Heart right ventricle (tissue), 16 donors: ENCODE measurements at regions not wholly inside any gene's neighbourhood (a gene's known extent, or its start where the extent isn't known, plus 50 kb on each side); places are given as distances from the start of the nearest gene placed in this dataset.

ENCODE experiments used
- ATAC-seq, 8 donors: fragments of 200-7000 bp; cut with Tn5 transposase; one replicate each; pipeline ENCODE4 v1.9.1; 2020; ENCODE audit warnings: mild to moderate bottlenecking in 8 of 8, moderate library complexity in 8 of 8, moderate number of reproducible peaks in 1 of 8
- DNase-seq, 2 donors: peaks; one replicate each; pipeline ENCODE4 v3.0.0-alpha.2; 2020
- H3K27ac ChIP-seq, 10 donors: fragments of 200-600 bp; sonication (generic) in 2 of 10; one replicate each; pipeline versions ENCODE4 v1.5.0 to v1.8.0; 2020 to 2022; ENCODE audit warnings: mild to moderate bottlenecking in 3 of 10
- H3K27me3 ChIP-seq, 7 donors: fragments of 200-600 bp; one replicate each; pipeline ENCODE4 v1.8.0; 2021 to 2022; ENCODE audit warnings: mild to moderate bottlenecking in 2 of 7
- H3K36me3 ChIP-seq, 9 donors: fragments of 200-600 bp; sonication (generic) in 1 of 9; one replicate each; pipeline versions ENCODE4 v1.5.0 to v1.8.0; 2020 to 2022; ENCODE audit warnings: mild to moderate bottlenecking in 2 of 9
- H3K4me1 ChIP-seq, 9 donors: fragments of 200-600 bp; sonication (generic) in 1 of 9; one replicate each; pipeline versions ENCODE4 v1.5.0 to v1.8.0; 2020 to 2022; ENCODE audit warnings: mild to moderate bottlenecking in 4 of 9
- H3K4me3 ChIP-seq, 10 donors: fragments of 200-600 bp; sonication (generic) in 2 of 10; one replicate each; pipeline versions ENCODE4 v1.5.0 to v1.8.0; 2020 to 2022; ENCODE audit warnings: mild to moderate bottlenecking in 7 of 10, moderate library complexity in 2 of 10
- H3K9me3 ChIP-seq, 11 donors: fragments of 200-600 bp in 10 of 11; sonication (generic) in 2 of 11; one replicate each; pipeline versions ENCODE4 v1.5.0 to v1.8.0; 2013 to 2022; ENCODE audit warnings: mild to moderate bottlenecking in 2 of 11, control low read depth in 1 of 11, moderate library complexity in 1 of 11
- WGBS, 2 donors: extraction: QIAGEN DNeasy Blood & Tissue Kit; methylation state at CpG; one replicate each; pipeline ENCODE4 v1.1.7; 2013; ENCODE audit warnings: inconsistent platforms in 1 of 2; 5-methylcytosine and 5-hydroxymethylcytosine counted together
- intact Hi-C, 10 donors: fragments of 100-400 bp; cut with DNase I; formaldehyde crosslinking; loops; one replicate each; pipeline versions ENCODE4 v1.11.1 to v1.14.2; 2022
- TF ChIP-seq, protein P1 (sequence below), 9 donors: fragments of 200-600 bp; sonication (generic) in 2 of 9; IDR thresholded peaks; one replicate each; pipeline versions ENCODE4 v1.5.0 to v1.8.0; 2021 to 2022; ENCODE audit warnings: antibody characterized with exemption in 9 of 9, mild to moderate bottlenecking in 5 of 9, moderate library complexity in 1 of 9
- donor health status: Arrhythmogenic right ventricular cardiomyopathy.
- donor health status: ischemic (EF 13 %, LVEDD 7.1; RV severe dilation, severe dysfunction).
- donor health status: healthy with polysubstance abuse.
- donor health status: DM: no; HTN: yes; CAD: no.
- donor health status: DM: no; HTN: no; CAD: no.
- donor health status: ischemic (EF 25% LVEDD 6.9; RV normal size, moderate dysfunction).
- donor health status: ischemic (EF 25% LVEDD 5.7; RV mildly dilated, moderate dysfunction).
- donor health status: healthy.
- donor health status: DM: yes; HTN: yes; CAD: no.
- donor health status: Ischemic cardiomyopathy.
- donor health status: ischemic (EF 35%, LVEDD 5.7; RV mildly dilated, moderate dysfunction).
- donor health status: nonischemic (EF 11% LVEDD 7.7; RV severe dilation, severe dysfunction).
- donor health status: DM: yes; HTN: yes; CAD: no.
- donor health status: PGD.
- donor health status: ischemic (EF 29% LVEDD 5.4; RV normal size, mild dysfunction).
- donor health status: nonischemic (EF 23%, LVEDD 6.1; RV moderate dilation, normal function).

DNA sequence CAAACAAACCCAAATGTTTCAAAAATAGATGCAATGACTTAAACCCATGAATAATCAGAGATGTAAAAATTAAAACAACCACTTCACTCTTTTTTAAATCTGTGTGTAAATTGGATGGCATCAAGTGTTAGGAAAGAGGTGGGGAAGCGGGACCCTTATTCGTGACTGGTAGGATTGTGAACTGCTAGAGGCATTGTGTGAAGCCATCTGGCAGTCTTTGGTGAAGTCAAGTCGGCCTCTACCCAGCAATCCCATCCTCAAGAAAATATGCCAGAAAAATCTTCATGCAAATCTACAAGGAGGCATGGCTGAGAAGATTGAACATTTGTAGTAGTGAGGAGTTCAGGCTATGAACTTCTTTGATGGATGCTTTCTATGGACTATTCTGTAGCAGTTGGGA is 114.6 kb upstream of the C11orf87 start:
- Histone ChIP-seq H3K27ac (no peak overlapping the region), H3K4me1 (no peaks in the 10 kb centered on the region)
- intact Hi-C loops = no loop called here

DNA sequence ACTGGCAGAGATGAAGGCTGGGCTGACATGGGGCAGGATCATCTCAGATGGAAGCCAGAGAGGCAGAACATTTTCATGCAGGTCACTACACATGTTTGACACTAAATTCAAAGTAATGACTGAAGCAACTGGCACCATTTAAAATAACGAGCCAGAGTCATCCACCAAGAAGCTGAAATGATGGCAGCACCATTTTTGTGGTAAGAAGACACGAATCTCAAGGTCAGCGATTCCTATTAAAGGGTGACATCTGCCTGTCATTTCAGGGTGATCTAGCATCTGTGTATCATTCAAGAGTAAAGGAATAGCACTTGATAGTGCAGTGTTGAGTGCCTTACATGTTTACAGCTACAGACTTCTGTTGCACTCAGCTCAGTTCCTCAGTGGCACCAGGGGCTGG is 113.4 kb upstream of the C11orf87 start:
- Histone ChIP-seq H3K27ac (no peak overlapping the region), H3K36me3 (no peaks in the 10 kb centered on the region), H3K4me1 (no peaks in the 10 kb centered on the region), H3K4me3 (no peak overlapping the region), H3K9me3 (no peaks in the 10 kb centered on the region), H3K27me3 (no peaks in the 10 kb centered on the region)
- ATAC-seq (no peak), DNase-seq (no peak)
- TF ChIP-seq, protein P1, sequence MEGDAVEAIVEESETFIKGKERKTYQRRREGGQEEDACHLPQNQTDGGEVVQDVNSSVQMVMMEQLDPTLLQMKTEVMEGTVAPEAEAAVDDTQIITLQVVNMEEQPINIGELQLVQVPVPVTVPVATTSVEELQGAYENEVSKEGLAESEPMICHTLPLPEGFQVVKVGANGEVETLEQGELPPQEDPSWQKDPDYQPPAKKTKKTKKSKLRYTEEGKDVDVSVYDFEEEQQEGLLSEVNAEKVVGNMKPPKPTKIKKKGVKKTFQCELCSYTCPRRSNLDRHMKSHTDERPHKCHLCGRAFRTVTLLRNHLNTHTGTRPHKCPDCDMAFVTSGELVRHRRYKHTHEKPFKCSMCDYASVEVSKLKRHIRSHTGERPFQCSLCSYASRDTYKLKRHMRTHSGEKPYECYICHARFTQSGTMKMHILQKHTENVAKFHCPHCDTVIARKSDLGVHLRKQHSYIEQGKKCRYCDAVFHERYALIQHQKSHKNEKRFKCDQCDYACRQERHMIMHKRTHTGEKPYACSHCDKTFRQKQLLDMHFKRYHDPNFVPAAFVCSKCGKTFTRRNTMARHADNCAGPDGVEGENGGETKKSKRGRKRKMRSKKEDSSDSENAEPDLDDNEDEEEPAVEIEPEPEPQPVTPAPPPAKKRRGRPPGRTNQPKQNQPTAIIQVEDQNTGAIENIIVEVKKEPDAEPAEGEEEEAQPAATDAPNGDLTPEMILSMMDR (IDR thresholded peaks at IDR 0.05) = no peak
- 77 to 84% methylated on average over 3 of the region's 3 CpGs for WGBS, 2 donors
- intact Hi-C loops = no loop called here

More for the DNA sequence above, 114.6 kb upstream of the C11orf87 start:
- 90% methylated on average over 3 of the region's 3 CpGs for WGBS, 2 donors
- Histone ChIP-seq H3K4me3 (no peak overlapping the region), H3K27me3 (no peaks in the 10 kb centered on the region), H3K9me3 (no peaks in the 10 kb centered on the region), H3K36me3 (no peaks in the 10 kb centered on the region)
- ATAC-seq (no peak), DNase-seq (no peak)
- TF ChIP-seq, protein P1 (IDR thresholded peaks at IDR 0.05) = no peak

DNA sequence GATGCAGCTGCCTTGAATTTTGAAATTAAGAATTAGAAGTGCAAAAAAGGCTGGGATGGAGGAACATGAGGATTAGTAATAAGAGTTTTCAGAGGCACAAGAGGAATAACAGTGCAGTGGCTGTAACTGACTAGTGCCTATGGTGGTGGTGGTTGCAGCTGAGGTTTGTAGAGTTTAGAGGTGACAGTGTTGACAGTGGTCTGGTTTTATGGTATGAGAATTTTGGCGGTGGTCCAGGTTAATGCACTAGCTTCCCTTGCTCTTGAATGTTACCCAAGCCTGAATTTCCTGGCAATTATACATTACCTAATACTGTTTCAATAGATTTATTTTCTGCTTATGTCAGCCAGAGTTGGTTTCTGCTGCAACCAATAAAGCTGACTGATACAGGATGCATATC is 112.8 kb upstream of the C11orf87 start:
- Histone ChIP-seq H3K27ac (no peak overlapping the region), H3K4me3 (no peak overlapping the region), H3K36me3 (no peaks in the 10 kb centered on the region), H3K27me3 (no peaks in the 10 kb centered on the region), H3K4me1 (no peaks in the 10 kb centered on the region), H3K9me3 (no peaks in the 10 kb centered on the region)
- no peak for DNase-seq
- intact Hi-C loops = no loop called here
- ATAC-seq = no peak
- WGBS, 2 donors = 35 to 39% methylated on average over 1 of the region's 1 CpG
- TF ChIP-seq, protein P1 (IDR thresholded peaks at IDR 0.05) = no peak

DNA sequence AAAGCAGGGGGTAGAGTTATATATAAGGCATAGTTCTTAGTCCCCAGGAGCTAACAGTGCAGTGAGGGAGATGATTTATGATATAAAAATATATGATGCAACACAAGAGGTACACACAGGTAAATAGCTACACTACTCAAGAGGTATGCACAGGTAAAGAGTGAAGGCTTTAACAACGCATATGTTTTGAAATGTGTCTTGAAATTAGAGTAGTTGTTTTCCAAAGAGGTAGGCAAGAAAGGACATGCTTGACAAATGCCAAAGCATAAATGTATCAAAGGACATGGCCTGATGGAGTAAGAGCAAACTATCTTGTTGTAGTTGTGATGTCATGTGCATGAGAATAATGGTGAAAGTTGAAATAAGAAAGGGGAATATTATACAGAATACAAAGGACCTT is 104.3 kb upstream of the C11orf87 start:
- DNase-seq = no peak
- 91% methylated on average over 1 of the region's 1 CpG for WGBS, 2 donors
- TF ChIP-seq, protein P1 (IDR thresholded peaks at IDR 0.05) = no peak
- H3K27me3 ChIP-seq = no peaks in the 10 kb centered on the region
- no peaks in the 10 kb centered on the region for H3K4me1 ChIP-seq
- intact Hi-C loops = no loop called here
- H3K27ac ChIP-seq = no peak overlapping the region
- H3K4me3 ChIP-seq = no peak overlapping the region
- ATAC-seq = no peak
- H3K9me3 ChIP-seq = no peaks in the 10 kb centered on the region
- H3K36me3 ChIP-seq = no peaks in the 10 kb centered on the region

DNA sequence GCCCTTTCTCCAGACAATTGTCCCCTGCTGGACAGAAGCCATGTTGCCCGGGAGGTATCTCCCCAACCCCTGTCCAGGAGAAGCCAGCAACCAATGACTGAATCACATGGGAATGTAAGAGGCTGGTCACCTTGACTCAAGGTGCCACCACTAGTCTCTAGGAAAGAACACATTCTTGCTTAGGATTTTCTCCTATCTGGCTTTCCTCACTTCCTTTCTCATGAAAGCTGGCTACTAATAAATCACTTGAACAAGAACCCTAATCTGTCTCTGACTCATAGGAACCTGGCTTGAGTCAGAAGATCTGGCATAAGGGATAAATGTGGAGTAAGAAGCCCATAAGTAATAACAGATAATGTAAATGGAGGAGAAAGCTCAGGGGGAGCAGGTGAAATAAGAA is 101.4 kb upstream of the C11orf87 start:
- no peak overlapping the region for H3K27ac ChIP-seq
- no peaks in the 10 kb centered on the region for H3K4me1 ChIP-seq
- intact Hi-C loops = no loop called here
- ATAC-seq (peak in 1 of 8 donors; percentile 25), DNase-seq (no peak)
- TF ChIP-seq, protein P1 (IDR thresholded peaks at IDR 0.05) = no peak
- H3K36me3 ChIP-seq = no peaks in the 10 kb centered on the region
- no peak overlapping the region for H3K4me3 ChIP-seq
- WGBS, 2 donors = 45 to 47% methylated on average over 1 of the region's 1 CpG
- H3K9me3 ChIP-seq = no peaks in the 10 kb centered on the region
- no peaks in the 10 kb centered on the region for H3K27me3 ChIP-seq
